Epithelial cell of prostate (primary cell): ENCODE measurements at regions not wholly inside any gene's neighbourhood (a gene's known extent, or its start where the extent isn't known, plus 50 kb on each side); places are given as distances from the start of the nearest gene placed in this dataset.
"Not testable (repeated sequence)": the region's sequence is repeated elsewhere in the genome, so short reads cannot be mapped to it uniquely, and the experiment has no call there.

Source experiments
- DNase-seq: peaks from one replicate; pipeline ENCODE4 v3.0.0-alpha.2; 2011; ENCODE audit warnings: low read depth, low spot score
- H3K27ac ChIP-seq: fragments of 450-650 bp; 2 replicates; pipeline ENCODE4 v1.5.1; 2017; ENCODE audit warnings: mild to moderate bottlenecking

- not testable (repeated sequence) for DNase-seq, H3K27ac ChIP-seq
Measured at GRCh38 chr9:93879662-93880407, 75.3 kb downstream of the BARX1 start.

DNA sequence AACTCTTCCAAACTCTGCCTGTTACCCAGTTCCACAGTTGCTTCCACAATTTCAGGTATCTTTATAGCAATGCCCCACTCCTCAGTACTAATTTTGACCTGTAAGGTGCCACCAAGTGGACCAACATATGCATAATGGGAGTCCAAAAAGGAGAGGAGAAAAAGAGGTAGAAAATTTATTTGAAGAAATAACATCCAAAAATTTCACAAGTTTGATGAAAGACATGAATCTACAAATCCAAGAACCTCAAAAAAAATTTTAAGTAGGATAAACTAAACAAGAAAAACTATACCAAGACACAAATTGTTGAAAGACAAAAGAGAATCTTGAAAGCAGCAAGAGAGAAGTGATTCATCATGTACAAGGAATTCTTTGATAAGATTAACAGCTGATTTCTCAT, 79.8 kb downstream of the BARX1 start:
- no peak for DNase-seq
- no peak overlapping the region for H3K27ac ChIP-seq

DNA sequence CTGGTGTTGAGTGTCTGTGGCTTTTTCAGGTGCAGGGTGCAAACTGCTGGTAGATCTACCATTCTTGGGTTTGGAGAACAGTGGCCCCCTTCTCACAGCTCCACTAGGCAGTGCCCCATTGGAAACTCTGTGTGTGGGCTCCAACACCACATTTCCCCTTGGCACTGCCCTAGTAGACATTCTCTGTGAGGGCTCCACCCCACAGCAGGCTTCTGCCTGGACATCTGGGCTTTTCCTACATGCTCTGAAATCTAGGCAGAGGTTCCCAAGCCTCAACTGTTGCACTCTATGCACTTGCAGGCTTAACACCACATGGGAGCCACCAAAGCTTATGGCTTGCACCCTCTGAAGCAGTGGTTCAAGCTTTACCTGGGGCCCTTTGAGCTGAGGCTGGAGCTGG, 80.9 kb downstream of the BARX1 start:
- DNase-seq, result no peak
- H3K27ac ChIP-seq, result no peak overlapping the region

DNA sequence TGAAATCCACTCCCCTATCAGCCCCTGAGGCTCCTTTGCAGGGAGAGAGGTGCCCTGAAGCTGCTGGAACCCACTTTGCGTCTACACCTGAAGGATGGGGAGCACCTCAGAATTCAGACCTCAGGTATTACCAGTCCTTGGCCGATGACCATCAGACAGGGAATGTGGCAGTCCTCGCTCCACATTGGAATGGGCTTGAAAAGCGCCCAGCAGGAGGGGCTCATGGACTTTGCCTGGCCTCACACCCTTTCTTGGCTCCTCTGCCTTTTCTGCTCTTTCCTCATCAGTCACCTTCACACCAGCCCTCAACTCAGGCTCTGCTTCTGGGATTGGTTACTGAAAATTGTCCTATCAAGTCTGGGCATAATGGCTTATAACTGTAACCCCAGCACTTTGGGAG, 83.9 kb downstream of the BARX1 start:
- DNase-seq, result no peak
- no peak overlapping the region for H3K27ac ChIP-seq

- no peak for DNase-seq
- no peak overlapping the region for H3K27ac ChIP-seq
Measured at GRCh38 chr9:93869863-93870262, 85.3 kb downstream of the BARX1 start.

GRCh38 chr9:93869088-93869487, 86.1 kb downstream of the BARX1 start:
- DNase-seq, result no peak
- H3K27ac ChIP-seq, result no peak overlapping the region

DNA sequence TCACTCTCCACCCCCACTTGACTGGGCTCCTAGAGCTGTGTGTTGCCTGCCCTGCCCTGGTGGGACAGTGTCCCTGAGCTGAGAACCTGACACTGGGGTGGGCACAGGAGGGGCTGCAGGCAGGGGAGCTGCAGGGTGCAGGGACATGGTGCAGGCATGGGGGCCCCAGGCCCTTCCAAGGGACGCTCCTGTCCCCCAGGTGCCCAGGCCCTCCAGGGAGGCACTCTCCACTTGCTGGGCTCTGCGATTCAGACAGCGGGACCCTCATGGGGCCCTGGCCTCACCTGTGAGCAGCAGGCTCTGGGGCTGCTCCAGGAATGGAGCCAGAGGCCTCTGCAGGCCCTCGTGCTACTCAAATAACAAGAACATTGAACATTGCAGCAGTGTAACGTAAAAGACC, 89.4 kb downstream of the BARX1 start:
- no peak for DNase-seq
- H3K27ac ChIP-seq, result no peak overlapping the region

DNA sequence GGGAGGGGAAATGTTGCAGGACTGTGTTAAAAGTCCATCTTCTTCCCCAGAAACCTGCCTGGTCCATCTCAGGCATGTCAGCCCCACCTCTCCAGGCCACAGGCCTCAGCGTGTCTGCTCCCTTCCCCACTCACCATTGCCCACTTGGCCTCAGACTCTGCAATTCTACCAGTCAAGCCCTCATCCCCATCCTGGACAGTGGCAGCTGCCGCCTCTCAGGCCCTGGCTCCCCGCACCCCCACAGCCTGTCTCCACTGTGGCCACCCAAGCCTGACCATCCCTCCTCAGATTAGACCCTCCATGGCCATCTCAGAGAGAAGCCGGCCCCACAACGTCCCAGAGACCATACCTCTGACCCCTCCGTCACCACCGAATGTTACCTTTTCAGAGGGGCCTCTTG, 89.9 kb downstream of the BARX1 start:
- H3K27ac ChIP-seq, result no peak overlapping the region
- no peak for DNase-seq

- no peak overlapping the region for H3K27ac ChIP-seq
- DNase-seq, result no peak
Measured at GRCh38 chr9:93864840-93865239, 90.3 kb downstream of the BARX1 start.

- no peak for DNase-seq
- no peak overlapping the region for H3K27ac ChIP-seq
Measured at GRCh38 chr9:93864032-93864431, 91.1 kb downstream of the BARX1 start.

GRCh38 chr9:93862877-93863545, 92.1 kb downstream of the BARX1 start:
- DNase-seq, result no peak
- H3K27ac ChIP-seq, result no peak overlapping the region

GRCh38 chr9:93861736-93862358, 93.3 kb downstream of the BARX1 start:
- H3K27ac ChIP-seq, result no peak overlapping the region
- DNase-seq, result no peak

DNA sequence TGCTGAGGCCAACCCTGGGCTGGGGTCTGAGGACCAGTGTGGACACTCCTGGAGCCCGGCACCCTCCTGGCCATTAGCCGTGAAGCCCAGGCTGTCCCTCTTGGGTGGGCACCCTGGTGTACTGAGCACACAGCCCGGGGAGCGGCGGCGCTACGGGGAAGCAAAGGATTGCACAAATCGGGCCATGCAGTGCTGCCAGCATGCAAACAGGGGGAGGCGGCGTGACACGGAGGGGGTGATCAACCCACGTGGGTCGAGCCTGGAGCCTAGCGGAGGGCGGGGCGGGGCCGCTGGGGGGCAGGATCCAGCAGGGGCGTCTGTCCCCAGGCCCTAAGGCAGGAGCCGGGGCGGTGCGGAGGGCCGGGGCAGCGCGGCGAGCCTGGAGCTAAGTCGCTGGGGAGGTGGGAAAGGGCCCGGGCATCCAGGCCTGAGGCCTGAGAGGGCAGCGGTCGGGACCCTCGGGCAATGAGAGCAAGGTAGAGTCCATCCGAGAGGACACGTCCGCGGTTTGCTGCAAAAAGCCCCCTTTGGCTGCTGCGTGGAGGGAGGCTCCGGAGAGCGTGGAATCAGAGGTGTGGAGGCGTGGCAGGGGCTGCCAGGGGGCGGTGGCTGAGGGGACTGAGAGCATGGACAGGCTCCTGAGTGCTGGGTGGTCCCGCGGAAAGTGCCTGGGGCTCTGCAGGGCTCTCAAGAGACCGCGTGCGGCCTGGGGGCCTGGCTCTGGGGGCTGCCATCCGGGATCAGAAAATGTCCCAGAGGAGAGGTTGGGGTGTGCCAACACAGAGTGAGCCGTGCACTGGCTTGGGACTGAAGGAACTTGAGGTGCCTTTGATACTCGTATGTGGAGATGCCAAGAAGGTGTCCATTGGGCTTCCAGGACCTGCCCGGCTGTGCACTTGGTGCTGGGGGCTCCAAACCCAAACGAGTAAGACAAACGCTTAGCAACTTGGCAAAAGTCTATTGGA, 94.2 kb downstream of the BARX1 start:
- no peak overlapping the region for H3K27ac ChIP-seq
- DNase-seq, result no peak

DNA sequence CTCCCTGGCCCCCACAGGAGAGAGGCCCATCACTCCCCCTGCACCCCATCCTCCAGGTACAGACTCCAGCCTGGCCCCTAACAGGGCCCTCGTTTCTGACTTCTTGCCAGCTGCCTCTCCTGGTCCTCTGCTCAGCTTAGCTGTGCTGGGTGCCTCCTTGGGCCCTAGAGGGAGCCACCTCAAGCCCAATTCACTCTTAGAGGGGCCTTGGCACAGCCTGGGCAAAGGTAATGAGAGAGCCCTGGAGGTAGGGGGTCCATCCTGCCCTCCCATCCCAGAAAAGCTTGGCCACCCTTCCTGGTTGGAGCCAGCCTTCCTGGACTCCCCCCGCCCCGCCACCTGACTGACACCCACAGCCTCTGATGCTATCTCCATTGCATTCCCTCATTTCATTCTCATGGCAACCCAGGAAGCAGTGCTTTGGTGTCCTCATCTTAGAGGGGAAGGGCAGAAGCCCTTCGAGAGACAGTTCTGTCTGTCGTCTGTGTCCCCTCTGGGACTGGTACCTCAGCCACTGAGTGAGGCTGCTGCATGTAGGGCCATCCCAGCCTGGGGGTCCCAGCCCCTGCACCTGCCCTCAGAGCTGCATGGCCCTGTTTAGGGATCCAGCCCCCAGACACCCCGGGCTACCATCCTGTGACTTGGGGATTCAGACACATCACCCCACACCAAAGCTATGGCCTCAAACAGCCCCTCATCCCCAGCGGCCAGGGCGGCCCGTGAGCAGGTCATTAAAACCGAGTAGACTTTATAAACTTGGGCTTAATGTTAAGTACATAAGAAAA, 95.5 kb downstream of the BARX1 start:
- H3K27ac ChIP-seq, result no peak overlapping the region
- no peak for DNase-seq

DNA sequence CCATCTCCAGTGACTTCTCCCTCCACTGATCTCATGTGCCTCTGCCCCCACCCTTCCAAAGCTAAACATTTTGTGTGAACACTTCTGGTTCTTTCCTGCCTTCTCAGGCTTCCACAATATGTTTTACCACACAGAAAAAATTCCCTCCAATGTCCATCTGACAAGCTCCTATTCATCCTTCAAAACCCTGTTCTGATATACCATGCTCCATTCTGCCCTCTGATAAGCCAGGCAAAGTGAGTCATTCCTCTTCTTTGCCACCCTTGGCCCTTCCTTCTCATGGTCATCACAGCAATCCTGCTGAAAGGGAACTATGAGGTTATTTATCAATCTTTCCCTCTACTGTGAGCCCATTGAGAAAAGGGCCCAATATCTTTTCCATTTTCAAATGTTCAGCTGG, 97.6 kb downstream of the BARX1 start:
- no peak for DNase-seq
- H3K27ac ChIP-seq, result no peak overlapping the region

- H3K27ac ChIP-seq, result no peak overlapping the region
- no peak for DNase-seq
Measured at GRCh38 chr9:93852728-93853127, 102.4 kb downstream of the BARX1 start.

GRCh38 chr9:93846349-93846748, 108.8 kb downstream of the BARX1 start:
- no peak for DNase-seq
- no peak overlapping the region for H3K27ac ChIP-seq

DNA sequence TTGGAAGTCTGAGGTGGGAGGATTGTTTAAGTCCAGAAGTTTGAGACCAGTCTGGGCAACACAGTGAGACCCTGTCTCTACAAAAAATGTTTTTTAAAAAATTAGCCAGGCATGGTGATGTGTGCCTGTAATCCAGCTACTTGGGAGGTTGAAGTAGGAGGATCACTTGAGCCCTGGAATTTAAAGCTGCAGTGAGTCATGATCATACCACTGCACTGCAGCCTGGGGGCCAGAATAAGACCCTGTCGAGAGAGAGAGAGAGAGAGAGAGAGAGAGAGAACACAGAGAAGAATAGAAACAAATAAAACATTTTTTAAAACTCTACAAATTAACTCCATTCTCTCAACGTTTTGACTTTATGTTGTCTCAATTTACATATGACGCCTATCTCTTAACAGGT, 111.8 kb downstream of the BARX1 start:
- no peak for DNase-seq
- no peak overlapping the region for H3K27ac ChIP-seq

DNA sequence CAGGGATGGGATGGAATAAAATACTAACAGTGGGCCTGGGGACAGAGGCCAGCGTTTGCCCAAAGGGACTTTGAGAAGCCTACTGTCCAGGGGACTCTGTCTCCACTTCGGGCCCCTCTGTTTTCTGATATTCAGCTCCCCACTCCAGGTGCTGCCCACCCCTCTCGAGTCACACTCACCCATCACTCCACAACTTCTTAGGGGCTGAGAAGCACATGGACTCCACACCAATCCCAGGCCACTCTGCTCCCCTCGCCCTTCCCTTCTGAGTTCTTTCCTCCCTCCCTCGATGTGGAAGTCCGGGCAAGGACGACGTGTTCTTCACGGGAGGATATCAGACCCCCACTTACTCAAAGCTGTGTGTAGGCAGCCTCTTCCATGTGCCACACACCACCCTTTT, 124.5 kb downstream of the BARX1 start:
- H3K27ac ChIP-seq, result no peak overlapping the region

More for the DNA sequence above, 124.5 kb downstream of the BARX1 start:
- DNase-seq, result no peak
